Stomach (tissue), 4 donors: ENCODE measurements at regions not wholly inside any gene's neighbourhood (a gene's known extent, or its start where the extent isn't known, plus 50 kb on each side); places are given as distances from the start of the nearest gene placed in this dataset.

Source experiments
- EP300 ChIP-seq: sonication (generic); formaldehyde crosslinking; IDR thresholded peaks from one replicate; pipeline ENCODE4 v1.6.1; 2017; ENCODE audit warnings: antibody characterized with exemption
- POLR2A ChIP-seq, 4 donors: fragments of 450-650 bp; IDR thresholded peaks; one replicate each; pipeline ENCODE4 v1.6.1; 2016; ENCODE audit warnings: antibody characterized with exemption in 4 of 4, control low read depth in 2 of 4, mild to moderate bottlenecking in 1 of 4, moderate library complexity in 1 of 4
- POLR2AphosphoS5 ChIP-seq, 3 donors: sonication (generic); formaldehyde crosslinking; IDR thresholded peaks; one replicate each; pipeline ENCODE4 v1.6.1; 2016; ENCODE audit warnings: antibody characterized with exemption in 3 of 3
- TF ChIP-seq, protein P1 (sequence below), 7 experiments: fragments of 450-650 bp in 4 of 7; fragments of 200-600 bp in 3 of 7; sonication (generic) in 3 of 7; IDR thresholded peaks; one replicate each; pipeline ENCODE4 v1.5.1; 2016 to 2019; ENCODE audit warnings: antibody characterized with exemption in 7 of 7, control low read depth in 2 of 7, mild to moderate bottlenecking in 1 of 7

DNA sequence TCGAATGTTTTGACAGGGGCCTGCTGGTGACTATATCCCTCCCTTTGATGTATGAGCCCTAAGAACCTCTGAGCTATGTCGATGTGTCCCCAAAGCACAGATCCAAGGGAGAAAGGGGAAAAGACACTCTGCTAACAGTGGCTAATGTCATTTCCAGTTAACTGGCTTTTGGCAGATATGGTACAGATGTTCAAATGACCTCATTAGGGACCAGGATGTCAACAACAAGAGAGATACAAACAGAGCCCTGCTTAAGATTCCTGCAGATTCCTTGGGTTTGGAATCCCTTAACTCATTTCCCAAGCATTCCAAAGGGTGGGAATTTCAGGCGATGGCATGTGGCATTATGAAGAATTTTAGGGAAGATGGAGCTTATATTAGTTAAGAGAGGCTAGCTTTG is 517.3 kb downstream of the SOX6 start:
- TF ChIP-seq, protein P1, sequence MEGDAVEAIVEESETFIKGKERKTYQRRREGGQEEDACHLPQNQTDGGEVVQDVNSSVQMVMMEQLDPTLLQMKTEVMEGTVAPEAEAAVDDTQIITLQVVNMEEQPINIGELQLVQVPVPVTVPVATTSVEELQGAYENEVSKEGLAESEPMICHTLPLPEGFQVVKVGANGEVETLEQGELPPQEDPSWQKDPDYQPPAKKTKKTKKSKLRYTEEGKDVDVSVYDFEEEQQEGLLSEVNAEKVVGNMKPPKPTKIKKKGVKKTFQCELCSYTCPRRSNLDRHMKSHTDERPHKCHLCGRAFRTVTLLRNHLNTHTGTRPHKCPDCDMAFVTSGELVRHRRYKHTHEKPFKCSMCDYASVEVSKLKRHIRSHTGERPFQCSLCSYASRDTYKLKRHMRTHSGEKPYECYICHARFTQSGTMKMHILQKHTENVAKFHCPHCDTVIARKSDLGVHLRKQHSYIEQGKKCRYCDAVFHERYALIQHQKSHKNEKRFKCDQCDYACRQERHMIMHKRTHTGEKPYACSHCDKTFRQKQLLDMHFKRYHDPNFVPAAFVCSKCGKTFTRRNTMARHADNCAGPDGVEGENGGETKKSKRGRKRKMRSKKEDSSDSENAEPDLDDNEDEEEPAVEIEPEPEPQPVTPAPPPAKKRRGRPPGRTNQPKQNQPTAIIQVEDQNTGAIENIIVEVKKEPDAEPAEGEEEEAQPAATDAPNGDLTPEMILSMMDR (IDR thresholded peaks at IDR 0.05): no peak
- TF ChIP-seq POLR2A (IDR thresholded peaks at IDR 0.05): no peak
- no peak for TF ChIP-seq POLR2AphosphoS5 (IDR thresholded peaks at IDR 0.05)
- TF ChIP-seq EP300: no peak
